ENCODE measurements at regions not wholly inside any gene's neighbourhood (a gene's known extent, or its start where the extent isn't known, plus 50 kb on each side); places are given as distances from the start of the nearest gene placed in this dataset.
"Not testable (repeated sequence)": the region's sequence is repeated elsewhere in the genome, so short reads cannot be mapped to it uniquely, and the experiment has no call there.

- H3K4me3 Mint-ChIP-seq: no peak overlapping the region
- H3K27me3 Mint-ChIP-seq: no peaks in the 10 kb centered on the region
Observed at GRCh38 chr12:107583551-107583950, 102.0 kb upstream of the PWP1 start.

GRCh38 chr12:107584563-107584962 is 101.0 kb upstream of the PWP1 start:
- H3K27me3 Mint-ChIP-seq: no peaks in the 10 kb centered on the region
- H3K36me3 Mint-ChIP-seq: peaks cover 43% of the 10 kb centered on the region
- H3K9me3 Mint-ChIP-seq: peaks cover 11% of the 10 kb centered on the region
- H3K4me1 Mint-ChIP-seq: no peaks in the 10 kb centered on the region
- H3K4me3 Mint-ChIP-seq: no peak overlapping the region
- H3K27ac Mint-ChIP-seq: no peak overlapping the region
- DNase-seq: no peak

More at GRCh38 chr12:107583551-107583950, 102.0 kb upstream of the PWP1 start:
- Mint-ChIP-seq H3K4me1 (no peaks in the 10 kb centered on the region), H3K9me3 (peaks cover 11% of the 10 kb centered on the region), H3K36me3 (peaks cover 38% of the 10 kb centered on the region), H3K27ac (no peak overlapping the region)
- no peak for DNase-seq

GRCh38 chr12:107586256-107586970 is 99.2 kb upstream of the PWP1 start:
- no peak overlapping the region for H3K27ac Mint-ChIP-seq
- no peak overlapping the region for H3K4me3 Mint-ChIP-seq
- DNase-seq: no peak
- no peaks in the 10 kb centered on the region for H3K4me1 Mint-ChIP-seq
- peaks cover 14% of the 10 kb centered on the region for H3K9me3 Mint-ChIP-seq
- H3K36me3 Mint-ChIP-seq: peaks cover 57% of the 10 kb centered on the region
- H3K27me3 Mint-ChIP-seq: no peaks in the 10 kb centered on the region

GRCh38 chr12:107590413-107590812 is 95.2 kb upstream of the PWP1 start:
- H3K4me1 Mint-ChIP-seq: no peaks in the 10 kb centered on the region
- no peaks in the 10 kb centered on the region for H3K27me3 Mint-ChIP-seq
- DNase-seq: no peak
- H3K27ac Mint-ChIP-seq: no peak overlapping the region
- H3K36me3 Mint-ChIP-seq: peaks cover 67% of the 10 kb centered on the region
- no peak overlapping the region for H3K4me3 Mint-ChIP-seq
- H3K9me3 Mint-ChIP-seq: peaks cover 30% of the 10 kb centered on the region

DNA sequence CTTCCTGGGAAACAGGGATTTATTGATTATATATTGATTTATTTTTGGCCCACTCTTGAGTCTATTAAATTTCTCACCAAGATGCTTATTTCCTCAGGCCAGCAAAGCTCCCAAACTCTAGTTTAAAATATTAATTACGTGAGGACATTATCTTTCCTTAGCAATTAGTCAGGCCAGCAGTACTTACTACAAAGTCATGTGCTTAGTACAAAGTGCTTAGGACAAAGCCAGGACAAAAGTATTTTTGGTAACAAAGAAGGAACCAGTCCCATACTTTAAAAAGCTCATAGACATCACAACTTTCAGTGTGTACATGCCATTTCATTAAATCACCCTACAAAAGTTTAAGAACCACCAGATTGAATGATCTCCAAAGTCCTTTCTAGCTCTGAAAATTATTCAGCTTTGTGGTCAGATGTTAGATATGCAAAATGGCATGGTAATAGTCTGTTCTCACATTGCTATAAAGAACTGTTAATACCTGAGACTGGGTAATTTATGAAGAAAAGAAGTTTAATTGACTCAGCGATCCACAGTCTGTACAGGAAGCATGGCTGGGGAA is 94.7 kb upstream of the PWP1 start:
- Mint-ChIP-seq H3K27me3 (no peaks in the 10 kb centered on the region), H3K4me3 (no peak overlapping the region), H3K27ac (no peak overlapping the region), H3K4me1 (no peaks in the 10 kb centered on the region), H3K36me3 (peaks cover 63% of the 10 kb centered on the region), H3K9me3 (peaks cover 30% of the 10 kb centered on the region)
- DNase-seq: no peak

DNA sequence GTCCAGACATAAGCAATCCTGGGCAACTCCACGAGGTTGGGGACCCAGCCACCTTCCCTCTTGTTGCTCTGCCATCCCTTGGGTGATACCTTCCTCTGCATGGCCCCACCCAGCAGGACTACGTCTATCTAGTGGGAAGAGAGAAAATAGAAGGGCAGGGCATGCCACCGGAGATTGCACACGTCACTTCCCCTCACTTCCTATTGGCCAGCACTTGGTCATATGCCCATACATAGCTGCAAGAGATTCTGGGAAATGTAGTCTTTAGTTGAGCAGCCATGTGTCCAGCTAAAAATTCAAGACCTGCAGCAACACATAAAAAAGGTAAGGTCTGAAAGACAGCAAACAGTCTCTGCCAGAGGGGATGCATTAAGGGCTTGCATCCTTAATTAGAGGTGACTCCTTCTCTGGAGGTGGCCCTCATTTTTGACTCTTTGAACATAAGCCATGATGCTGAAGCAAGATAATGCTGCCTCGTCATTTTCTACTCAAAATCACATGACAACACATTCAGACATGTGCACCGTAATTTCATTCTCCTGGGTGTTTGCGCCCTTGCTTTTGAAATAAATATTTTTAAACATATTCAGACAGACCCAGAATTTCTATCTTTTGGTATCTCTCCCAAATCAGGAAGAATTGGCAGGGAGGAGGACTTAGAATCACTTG is 91.8 kb upstream of the PWP1 start:
- Mint-ChIP-seq H3K9me3 (peaks cover 19% of the 10 kb centered on the region), H3K36me3 (peaks cover 43% of the 10 kb centered on the region), H3K4me1 (no peaks in the 10 kb centered on the region), H3K4me3 (no peak overlapping the region), H3K27ac (no peak overlapping the region), H3K27me3 (no peaks in the 10 kb centered on the region)
- no peak for DNase-seq

DNA sequence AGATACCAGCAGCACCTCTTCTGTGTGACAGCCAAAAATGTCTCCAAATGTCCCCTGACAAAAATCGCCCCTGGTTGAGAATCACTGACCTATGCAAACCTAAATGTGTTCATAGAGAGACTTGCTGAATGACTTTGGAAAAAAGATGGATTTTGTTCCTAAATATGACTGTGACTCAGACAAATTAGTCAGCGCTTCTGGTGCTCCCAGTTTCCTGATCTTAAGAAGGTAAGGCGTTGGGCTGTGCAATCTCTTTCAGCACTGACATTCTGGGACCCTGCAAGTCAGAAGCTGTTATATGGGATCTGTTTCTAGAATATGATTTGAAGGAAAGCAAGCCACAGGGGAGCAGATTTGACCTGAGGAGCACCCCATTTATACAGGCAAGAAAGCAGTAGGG is 90.6 kb upstream of the PWP1 start:
- no peak overlapping the region for H3K4me3 Mint-ChIP-seq
- H3K4me1 Mint-ChIP-seq: no peaks in the 10 kb centered on the region
- H3K9me3 Mint-ChIP-seq: peaks cover 19% of the 10 kb centered on the region
- no peaks in the 10 kb centered on the region for H3K27me3 Mint-ChIP-seq
- DNase-seq: no peak
- peaks cover 35% of the 10 kb centered on the region for H3K36me3 Mint-ChIP-seq
- no peak overlapping the region for H3K27ac Mint-ChIP-seq

DNA sequence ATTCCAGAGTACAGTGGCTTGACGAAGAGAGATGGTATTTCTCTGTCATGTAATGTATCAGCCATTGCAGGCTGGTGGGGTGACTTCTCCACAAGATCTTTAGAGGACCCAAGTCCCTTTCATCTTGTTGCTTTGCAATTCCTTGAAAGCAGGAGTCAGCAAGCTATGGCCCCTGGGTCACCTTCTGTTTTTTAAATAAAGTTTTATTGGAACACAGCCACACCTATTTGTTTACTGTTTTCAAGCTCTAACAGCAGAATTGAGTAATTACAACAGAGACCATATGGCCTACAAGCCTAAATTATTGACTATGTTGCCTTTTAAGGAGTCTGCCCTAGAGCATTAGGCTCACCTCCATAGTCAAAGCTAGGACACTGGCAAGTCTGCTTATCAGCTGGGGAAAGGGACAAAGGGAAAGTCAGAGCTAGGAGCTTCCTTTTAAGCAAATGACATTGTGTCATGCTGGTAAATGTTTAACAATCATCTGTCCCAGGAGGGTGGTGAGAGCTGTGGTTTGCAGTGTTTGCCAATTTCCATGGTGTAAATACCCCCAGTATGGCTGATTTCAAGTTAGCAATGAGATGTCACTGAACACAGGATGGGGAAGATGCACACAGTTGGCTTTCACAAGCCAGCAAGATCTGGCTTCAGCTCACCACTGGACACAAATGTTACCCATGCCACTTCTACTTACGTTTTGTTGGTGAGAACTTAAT is 87.7 kb upstream of the PWP1 start:
- H3K36me3 Mint-ChIP-seq: peaks cover 18% of the 10 kb centered on the region
- no peak overlapping the region for H3K4me3 Mint-ChIP-seq
- H3K27ac Mint-ChIP-seq: no peak overlapping the region
- DNase-seq: no peak
- H3K9me3 Mint-ChIP-seq: peaks cover 8% of the 10 kb centered on the region
- no peaks in the 10 kb centered on the region for H3K4me1 Mint-ChIP-seq
- H3K27me3 Mint-ChIP-seq: no peaks in the 10 kb centered on the region

DNA sequence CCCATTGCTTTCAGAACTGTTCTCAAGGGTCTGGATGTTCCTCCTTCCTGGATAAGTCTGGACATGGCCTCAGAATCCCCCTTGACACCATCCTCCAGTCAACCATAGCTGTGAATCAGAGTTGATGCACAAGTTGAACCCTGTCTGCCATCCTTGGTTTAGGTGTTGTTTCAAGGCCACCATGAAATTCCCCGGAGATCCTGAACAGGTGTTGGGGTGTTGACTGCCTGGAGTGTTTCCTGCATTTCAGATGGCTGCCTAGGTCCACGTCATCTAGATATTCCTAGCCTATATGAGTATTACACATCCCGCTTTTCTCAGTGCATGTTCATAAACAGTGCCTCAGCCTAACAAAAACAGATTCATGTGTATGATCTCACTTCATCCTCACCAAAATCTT is 86.7 kb upstream of the PWP1 start:
- Mint-ChIP-seq H3K9me3 (peaks cover under 1% of the 10 kb centered on the region), H3K27me3 (no peaks in the 10 kb centered on the region), H3K4me3 (no peak overlapping the region), H3K36me3 (peaks cover 9% of the 10 kb centered on the region), H3K27ac (no peak overlapping the region), H3K4me1 (no peaks in the 10 kb centered on the region)
- DNase-seq: no peak

GRCh38 chr12:107600581-107601144 is 84.9 kb upstream of the PWP1 start:
- Mint-ChIP-seq H3K4me1 (no peaks in the 10 kb centered on the region), H3K4me3 (no peak overlapping the region), H3K27ac (no peak overlapping the region), H3K27me3 (no peaks in the 10 kb centered on the region), H3K36me3 (peaks cover 5% of the 10 kb centered on the region), H3K9me3 (no peaks in the 10 kb centered on the region)
- no peak for DNase-seq

- H3K4me3 Mint-ChIP-seq: no peak overlapping the region
- H3K9me3 Mint-ChIP-seq: no peaks in the 10 kb centered on the region
- H3K36me3 Mint-ChIP-seq: no peaks in the 10 kb centered on the region
- no peaks in the 10 kb centered on the region for H3K27me3 Mint-ChIP-seq
- peaks cover 2% of the 10 kb centered on the region for H3K4me1 Mint-ChIP-seq
- DNase-seq: no peak
- H3K27ac Mint-ChIP-seq: no peak overlapping the region
Observed at GRCh38 chr12:107602446-107602845, 83.2 kb upstream of the PWP1 start.

- H3K4me3 Mint-ChIP-seq: no peak overlapping the region
- no peaks in the 10 kb centered on the region for H3K27me3 Mint-ChIP-seq
- H3K36me3 Mint-ChIP-seq: no peaks in the 10 kb centered on the region
- no peak for DNase-seq
- no peaks in the 10 kb centered on the region for H3K9me3 Mint-ChIP-seq
- H3K27ac Mint-ChIP-seq: no peak overlapping the region
- H3K4me1 Mint-ChIP-seq: peaks cover 2% of the 10 kb centered on the region
Observed at GRCh38 chr12:107605293-107605692, 80.3 kb upstream of the PWP1 start.

- H3K27ac Mint-ChIP-seq: no peak overlapping the region
- H3K4me3 Mint-ChIP-seq: no peak overlapping the region
Observed at GRCh38 chr12:107607464-107608392, 77.9 kb upstream of the PWP1 start.

GRCh38 chr12:107608779-107609178 is 76.8 kb upstream of the PWP1 start:
- not testable (repeated sequence) for H3K9me3 Mint-ChIP-seq, DNase-seq, H3K4me3 Mint-ChIP-seq, H3K4me1 Mint-ChIP-seq, H3K36me3 Mint-ChIP-seq, H3K27ac Mint-ChIP-seq, H3K27me3 Mint-ChIP-seq

More at GRCh38 chr12:107607464-107608392, 77.9 kb upstream of the PWP1 start:
- Mint-ChIP-seq H3K36me3 (no peaks in the 10 kb centered on the region), H3K27me3 (no peaks in the 10 kb centered on the region), H3K4me1 (peaks cover 2% of the 10 kb centered on the region), H3K9me3 (no peaks in the 10 kb centered on the region)
- peak; percentile 69 for DNase-seq
